HS-27A (cell line): ENCODE measurements at regions not wholly inside any gene's neighbourhood (a gene's known extent, or its start where the extent isn't known, plus 50 kb on each side); places are given as distances from the start of the nearest gene placed in this dataset.
"Not testable (repeated sequence)": the region's sequence is repeated elsewhere in the genome, so short reads cannot be mapped to it uniquely, and the experiment has no call there.

Experiments used
- DNase-seq: peaks from one replicate; pipeline ENCODE4 v3.0.0-alpha.2; 2012; ENCODE audit warnings: low read depth, missing footprints

- no peak for DNase-seq
Measured at GRCh38 chr2:8432706-8433336, 249.0 kb upstream of the ID2 start.

GRCh38 chr2:8433390-8433789 is 248.5 kb upstream of the ID2 start:
- DNase-seq: no peak

GRCh38 chr2:8435608-8436007 is 246.2 kb upstream of the ID2 start:
- DNase-seq: no peak

GRCh38 chr2:8436585-8436984 is 245.3 kb upstream of the ID2 start:
- no peak for DNase-seq

- DNase-seq: peak; percentile 52
Measured at GRCh38 chr2:8437228-8437948, 244.5 kb upstream of the ID2 start.

- no peak for DNase-seq
Measured at GRCh38 chr2:8437949-8438400, 243.9 kb upstream of the ID2 start.

GRCh38 chr2:8438476-8438875 is 243.4 kb upstream of the ID2 start:
- no peak for DNase-seq

GRCh38 chr2:8438996-8439395 is 242.9 kb upstream of the ID2 start:
- no peak for DNase-seq

GRCh38 chr2:8440029-8440778 is 241.7 kb upstream of the ID2 start:
- no peak for DNase-seq

GRCh38 chr2:8441371-8441770 is 240.5 kb upstream of the ID2 start:
- no peak for DNase-seq

GRCh38 chr2:8441986-8442385 is 239.9 kb upstream of the ID2 start:
- no peak for DNase-seq

- no peak for DNase-seq
Measured at GRCh38 chr2:8442833-8443486, 238.9 kb upstream of the ID2 start.

- DNase-seq: no peak
Measured at GRCh38 chr2:8445580-8445979, 236.3 kb upstream of the ID2 start.

GRCh38 chr2:8446751-8447150 is 235.1 kb upstream of the ID2 start:
- not testable (repeated sequence) for DNase-seq

- DNase-seq: no peak
Measured at GRCh38 chr2:8447610-8448221, 234.1 kb upstream of the ID2 start.

- DNase-seq: no peak
Measured at GRCh38 chr2:8448824-8449556, 232.9 kb upstream of the ID2 start.

GRCh38 chr2:8451273-8451672 is 230.6 kb upstream of the ID2 start:
- DNase-seq: no peak

- no peak for DNase-seq
Measured at GRCh38 chr2:8452296-8452695, 229.6 kb upstream of the ID2 start.

- DNase-seq: no peak
Measured at GRCh38 chr2:8452979-8453903, 228.6 kb upstream of the ID2 start.

GRCh38 chr2:8453904-8454302 is 228.0 kb upstream of the ID2 start:
- no peak for DNase-seq
